HG03108 (cell line): ENCODE measurements at regions not wholly inside any gene's neighbourhood (a gene's known extent, or its start where the extent isn't known, plus 50 kb on each side); places are given as distances from the start of the nearest gene placed in this dataset.
"Not testable (repeated sequence)": the region's sequence is repeated elsewhere in the genome, so short reads cannot be mapped to it uniquely, and the experiment has no call there.

Experiments
- ATAC-seq: cut with Tn5 transposase; IDR thresholded peaks from one replicate; pipeline ENCODE4 v1.9.1; 2021; ENCODE audit warnings: moderate library complexity; ENCODE audit not compliant: unreplicated experiment

DNA sequence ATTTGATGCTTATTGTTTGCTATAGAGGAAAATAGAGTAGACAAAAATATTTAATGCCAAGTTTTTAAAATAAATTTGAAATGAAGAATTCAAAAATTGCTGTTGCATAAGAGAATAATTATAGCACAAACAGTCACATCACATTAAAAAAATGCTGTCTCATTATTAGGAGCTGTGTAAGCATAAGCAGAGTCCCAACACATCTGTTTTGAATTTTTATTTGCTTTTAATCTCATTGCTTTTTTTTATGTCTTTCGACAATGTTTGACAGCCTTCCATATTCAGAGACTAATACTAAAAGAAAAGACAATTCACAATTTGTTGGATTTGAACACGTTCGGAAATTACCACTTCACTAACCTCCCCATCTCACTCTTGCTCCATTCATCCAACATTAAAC, 143.5 kb downstream of the TFPI2 start:
- ATAC-seq: no peak

DNA sequence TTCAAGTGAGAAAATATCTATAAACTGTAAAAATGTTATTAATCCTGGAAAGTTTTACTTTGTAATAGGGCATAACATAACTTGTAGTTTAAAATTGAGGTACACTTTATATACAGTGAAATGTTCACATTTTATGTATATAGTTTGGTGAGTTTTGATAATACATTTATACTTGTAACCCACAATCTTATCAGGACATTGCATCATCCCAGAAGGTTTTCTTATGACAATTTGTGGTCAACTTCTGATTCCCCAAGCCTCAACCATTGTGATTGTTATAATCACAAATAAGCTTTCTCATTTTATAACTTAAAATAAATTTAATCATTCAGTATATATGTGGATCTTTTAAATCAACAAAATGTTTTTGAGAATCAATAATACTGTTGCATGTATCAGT, 151.1 kb downstream of the TFPI2 start:
- no peak for ATAC-seq

DNA sequence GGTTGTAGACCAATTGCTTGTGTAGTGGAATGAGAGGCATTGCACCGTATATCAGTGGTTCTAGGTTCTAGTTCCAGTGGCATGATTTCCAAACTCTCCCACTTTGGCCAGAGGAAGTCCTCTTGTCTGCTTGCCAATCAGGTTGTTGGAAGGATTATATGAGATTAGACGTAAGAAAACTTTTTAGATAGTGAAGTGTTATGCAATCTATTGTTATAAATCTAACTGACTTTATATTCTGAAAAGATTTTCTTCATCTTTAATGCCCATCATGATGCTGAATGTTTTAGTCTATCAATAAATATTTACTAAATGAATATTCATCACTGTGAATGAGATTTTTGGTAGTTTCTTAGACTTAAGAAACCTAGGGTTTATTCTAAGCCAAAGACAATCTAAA, 152.6 kb downstream of the TFPI2 start:
- no peak for ATAC-seq

DNA sequence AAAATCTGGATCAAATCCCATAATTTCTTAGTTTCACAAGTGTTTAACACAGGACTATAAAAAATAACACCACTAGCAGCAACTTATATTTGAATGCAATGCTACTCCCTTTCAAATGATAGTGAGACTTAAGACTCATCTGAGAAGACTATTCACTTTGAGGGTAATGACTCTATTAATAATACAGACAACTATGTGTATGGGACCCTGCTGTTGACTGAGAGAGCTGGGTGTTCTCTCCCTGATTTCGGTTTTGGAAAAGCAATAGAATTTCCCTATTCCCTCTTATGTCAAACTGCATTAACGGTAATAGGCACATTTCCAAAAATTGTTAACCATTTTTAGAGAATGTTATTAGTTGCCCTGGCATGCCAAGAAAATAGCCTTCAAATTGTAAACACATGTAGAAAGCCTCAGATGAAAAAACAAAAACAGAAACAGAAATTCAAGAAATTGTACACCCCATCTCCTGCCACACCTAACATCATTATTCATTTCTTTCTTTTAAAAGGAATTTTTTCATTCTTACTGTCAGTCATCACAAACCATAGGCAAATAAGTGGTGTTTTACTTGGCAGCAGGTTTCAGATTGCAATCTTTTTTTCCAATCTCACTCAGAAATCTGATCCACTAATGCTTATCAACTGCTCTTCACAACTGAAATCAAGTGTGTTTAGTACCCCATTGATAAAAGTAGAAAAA, 153.7 kb downstream of the TFPI2 start:
- no peak for ATAC-seq

DNA sequence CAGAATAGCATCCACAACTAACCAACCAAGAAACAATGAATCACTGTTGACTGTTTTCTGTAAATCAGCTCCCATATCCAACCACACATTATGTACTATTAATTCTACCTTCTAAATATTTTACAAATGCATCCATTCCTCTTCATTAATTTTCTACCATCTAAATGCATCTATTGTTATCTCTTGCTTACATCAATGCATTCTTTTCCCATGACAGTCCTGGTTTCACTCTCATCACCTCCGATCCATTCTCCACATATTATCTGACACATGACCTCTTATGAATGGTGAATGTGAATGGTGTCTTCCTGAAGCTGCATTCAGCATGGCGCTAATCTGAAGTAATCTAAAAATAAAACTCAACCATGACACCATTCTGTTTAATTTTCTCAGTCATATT, 153.8 kb upstream of the CALCR start:
- ATAC-seq: no peak

DNA sequence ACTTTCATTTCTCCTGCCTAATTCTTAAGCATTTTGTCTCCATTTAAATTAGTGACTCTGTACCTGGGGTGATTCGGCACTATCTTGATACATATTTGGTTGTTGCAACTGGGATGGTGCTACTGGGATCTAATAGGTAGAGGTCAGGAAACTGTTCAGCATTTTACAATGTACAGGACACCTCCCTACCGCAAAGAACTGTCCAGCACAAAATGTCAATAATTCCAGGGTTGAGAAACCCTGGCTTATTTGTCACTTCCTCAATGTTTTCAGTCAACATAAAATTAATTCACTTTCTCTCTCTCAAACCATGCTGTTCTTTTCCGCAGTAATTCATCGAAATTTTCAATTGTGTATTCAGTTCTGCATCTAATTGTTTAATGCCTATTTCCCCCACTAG, 151.4 kb upstream of the CALCR start:
- no peak for ATAC-seq

DNA sequence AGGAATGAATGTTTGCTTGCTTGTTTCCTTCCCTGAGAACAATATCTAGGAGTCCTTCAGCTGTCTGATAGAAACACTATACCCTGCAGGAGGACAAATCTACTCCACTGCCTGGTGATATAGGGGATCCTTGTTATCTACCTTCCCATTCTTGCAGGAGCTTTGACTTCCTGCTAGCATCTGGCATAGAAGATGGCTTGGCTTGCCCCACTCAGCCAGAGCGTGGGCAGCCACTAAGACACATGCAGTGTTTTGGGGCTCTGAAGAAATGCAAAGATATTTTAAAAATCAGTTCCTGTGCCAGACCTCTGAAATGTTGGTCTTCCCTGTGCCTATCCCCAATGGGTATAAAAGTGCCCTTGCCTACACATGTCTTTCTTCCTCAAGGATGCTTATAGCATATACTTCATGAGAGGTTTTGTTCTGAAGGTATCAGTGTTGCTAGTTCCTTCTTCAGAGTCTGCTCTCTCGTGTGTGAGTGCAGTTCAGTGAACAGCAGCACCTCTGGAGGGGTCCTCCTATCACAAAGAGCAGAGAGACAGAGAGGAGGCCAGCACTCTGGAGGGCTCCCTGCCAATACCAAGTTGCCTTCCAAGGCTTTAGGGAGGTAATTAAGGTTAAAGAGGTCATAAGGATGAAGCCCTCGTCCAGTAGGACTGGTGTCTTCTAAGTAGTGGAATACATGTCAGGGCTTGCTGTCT, 149.1 kb upstream of the CALCR start:
- ATAC-seq: no peak

DNA sequence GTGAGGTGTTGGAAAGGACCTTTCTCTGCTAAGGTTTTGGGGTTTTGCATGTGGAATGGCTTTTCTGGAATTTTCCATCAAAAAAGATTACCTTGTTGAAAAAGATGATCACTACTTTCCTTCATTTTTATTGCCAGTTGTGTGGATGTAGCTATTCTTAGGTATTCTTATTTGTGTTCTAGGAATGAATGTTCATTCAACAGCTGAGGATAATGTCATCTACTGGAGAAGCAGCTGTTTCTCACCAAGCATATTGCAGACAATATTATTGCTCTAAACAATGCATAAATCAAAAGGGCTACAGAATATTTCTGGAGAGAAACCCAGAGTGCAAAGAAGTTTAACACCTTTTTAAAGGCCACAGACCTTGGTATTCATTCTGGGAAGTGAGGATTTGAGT, 145.6 kb upstream of the CALCR start:
- no peak for ATAC-seq

DNA sequence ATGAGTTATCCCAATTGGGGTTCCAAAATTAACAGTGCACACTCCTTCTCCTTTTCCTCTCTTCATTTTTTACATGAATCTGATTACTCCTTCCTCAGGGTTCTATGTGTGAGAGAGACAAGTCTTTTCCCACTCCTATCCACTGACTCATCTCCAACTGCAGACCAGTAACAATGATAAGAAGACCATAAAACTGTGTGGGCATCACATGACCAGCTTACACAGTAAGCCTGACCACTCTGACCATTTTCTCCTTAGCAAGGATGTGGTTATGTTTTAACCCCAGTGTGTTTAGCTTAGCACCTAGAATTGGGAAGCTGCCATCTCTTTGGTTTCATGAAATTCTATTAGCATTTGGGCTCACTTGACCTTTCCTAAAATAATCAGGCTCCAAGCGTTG, 145.0 kb upstream of the CALCR start:
- no peak for ATAC-seq

DNA sequence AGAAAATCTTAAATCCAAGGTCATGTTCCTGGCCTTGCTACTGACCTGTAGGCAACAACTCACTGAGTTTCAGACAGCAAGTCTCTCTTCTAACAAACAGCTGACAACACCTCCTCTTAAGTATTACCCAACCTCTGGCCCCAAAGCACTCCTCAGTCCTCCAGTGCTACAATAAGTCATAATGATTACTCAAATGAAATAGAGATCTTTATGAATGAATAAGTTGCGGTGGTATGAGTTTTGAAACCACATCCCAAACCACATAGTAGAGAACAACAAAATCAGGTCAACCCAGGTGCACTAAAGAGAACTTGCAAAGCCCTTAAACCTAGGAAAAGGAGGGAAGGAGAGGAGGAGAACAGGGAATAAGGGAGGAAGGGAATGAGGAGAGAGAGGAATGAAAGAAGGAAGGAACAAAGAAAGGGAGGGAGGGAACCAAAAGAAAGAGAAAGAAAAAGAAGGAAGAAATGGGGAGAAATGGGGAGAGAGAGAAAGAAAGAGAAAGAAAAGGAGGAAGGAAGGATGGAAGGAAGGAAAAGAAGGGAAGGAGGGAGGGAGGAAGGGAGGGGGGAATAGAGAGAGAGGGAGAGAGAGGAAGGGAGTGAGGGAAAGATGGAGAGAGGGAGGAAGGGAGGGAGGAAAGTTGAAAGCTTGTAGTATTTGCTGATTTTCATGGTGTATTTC, 142.8 kb upstream of the CALCR start:
- ATAC-seq: no peak

DNA sequence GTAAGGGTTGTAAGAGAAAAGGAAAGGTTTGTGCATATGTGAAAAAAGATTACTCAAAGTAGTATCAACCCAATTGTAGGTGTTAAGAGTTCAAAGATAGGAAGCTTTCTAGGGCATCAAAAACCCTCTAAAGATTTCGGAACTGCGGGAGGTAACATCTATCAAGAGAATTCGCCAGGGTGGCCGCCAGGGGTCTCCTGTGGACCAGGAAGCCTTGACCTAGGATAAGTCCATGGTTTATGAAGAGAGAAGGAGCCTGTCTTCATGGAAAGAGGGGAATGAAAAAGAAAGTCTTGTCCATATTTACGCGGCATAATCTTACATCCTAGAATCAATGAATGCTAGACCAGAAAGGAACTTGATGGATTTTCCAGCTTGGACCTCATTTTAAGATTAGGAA, 140.7 kb upstream of the CALCR start:
- peak; percentile 64 for ATAC-seq

DNA sequence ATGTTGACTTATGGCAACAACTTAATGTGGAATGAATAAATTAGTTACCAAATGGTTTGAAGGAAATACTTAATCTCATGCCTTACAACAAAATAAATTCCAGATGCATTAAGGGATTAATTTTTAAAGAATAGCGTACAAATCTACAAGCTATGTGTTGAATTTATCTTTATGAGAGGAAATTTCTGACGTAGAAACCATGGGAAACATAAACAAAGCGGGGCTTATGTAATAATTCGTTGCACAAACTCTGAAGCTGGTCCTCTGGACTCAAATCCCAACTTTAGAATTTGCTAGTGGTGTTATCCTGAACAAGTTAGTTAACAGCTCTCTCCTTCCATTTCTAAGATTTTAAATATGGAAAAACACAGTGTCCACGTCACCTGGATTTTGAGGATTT, 137.4 kb upstream of the CALCR start:
- no peak for ATAC-seq

DNA sequence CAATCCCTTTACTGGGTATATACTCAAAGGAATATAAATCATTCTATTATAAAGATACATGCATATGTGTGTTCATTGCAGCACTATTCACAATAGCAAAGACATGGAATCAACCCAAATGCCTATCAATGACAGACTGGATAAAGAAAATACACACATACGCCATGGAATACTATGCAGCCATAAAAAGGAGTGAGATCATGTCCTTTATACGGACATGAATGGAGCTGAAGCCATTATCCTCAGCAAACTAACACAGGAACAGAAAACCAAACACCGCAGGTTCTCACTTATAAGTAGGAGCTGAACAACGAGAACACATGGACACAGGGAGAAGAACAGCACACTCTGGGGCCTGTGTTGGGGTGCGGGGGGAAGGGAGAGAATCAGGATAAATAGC, 133.7 kb upstream of the CALCR start:
- not testable (repeated sequence) for ATAC-seq

DNA sequence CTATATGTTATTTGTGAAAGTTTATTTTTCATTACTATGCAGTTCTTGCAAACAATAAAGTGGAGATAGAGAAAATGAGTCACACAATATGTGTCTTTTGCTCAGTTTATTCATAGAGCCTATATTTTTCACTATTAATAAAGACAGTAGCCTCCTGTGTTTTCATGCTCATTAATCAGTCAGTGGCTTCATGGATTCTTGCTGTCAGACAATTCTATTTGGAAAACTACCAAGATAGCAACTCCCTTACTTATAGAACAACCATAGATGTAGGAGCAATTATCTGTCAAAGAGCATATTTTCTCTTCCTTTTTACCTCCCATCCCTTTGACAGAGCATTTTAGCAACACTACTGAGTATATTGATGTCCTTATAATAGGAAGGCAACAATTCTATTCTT, 132.7 kb upstream of the CALCR start:
- ATAC-seq: no peak

DNA sequence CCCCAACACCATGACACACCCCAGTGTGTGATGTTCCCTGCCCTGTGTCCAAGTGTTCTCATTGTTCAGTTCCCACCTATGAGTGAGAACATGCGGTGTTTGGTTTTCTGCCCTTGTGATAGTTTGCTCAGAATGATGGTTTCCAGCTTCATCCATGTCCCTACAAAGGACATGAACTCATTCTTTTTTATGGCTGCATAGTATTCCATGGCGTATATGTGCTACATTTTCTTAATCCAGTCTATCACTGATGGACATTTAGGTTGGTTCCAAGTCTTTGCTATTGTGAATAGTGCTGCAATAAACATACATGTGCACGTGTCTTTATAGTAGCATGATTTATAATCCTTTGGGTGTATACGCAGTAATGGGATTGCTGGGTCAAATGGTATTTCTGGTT, 131.6 kb upstream of the CALCR start:
- ATAC-seq: not testable (repeated sequence)

DNA sequence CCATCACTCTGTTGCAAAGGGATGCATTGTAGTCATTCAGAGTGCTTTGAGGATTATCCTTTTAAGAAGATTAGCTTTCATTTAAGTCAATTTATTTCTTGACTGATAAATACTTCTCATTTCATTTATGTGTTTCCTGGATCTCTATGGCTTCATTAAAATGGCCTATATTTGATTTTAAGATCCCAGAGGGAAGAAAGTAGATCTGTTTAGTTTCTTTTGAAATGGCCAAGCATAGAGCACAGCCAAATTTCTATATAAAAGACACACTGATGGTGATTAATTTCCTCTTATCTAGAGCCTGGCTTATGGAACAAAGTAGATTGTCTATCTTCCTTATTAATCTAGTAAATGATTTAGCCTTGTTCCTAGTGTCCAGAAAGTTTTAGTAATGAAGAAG, 129.7 kb upstream of the CALCR start:
- no peak for ATAC-seq

DNA sequence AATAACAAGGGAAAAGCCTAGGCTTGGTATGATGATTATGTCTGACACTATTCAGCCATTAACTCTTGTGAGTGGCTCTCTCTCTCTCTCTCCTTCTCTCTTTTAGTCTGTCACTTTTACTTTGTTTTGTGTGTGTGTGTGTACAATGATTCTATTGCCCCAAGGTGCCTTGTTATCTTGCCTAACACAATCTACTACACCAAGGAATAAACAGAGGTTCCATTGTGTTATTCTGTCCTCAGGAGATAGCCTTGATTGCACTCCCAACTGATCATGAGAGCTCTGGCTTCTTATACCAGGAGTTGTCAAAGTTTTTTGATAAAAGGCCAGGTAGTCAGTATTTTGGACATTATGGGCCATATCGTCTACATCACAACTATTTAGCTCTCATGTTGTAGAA, 123.4 kb upstream of the CALCR start:
- ATAC-seq: no peak

DNA sequence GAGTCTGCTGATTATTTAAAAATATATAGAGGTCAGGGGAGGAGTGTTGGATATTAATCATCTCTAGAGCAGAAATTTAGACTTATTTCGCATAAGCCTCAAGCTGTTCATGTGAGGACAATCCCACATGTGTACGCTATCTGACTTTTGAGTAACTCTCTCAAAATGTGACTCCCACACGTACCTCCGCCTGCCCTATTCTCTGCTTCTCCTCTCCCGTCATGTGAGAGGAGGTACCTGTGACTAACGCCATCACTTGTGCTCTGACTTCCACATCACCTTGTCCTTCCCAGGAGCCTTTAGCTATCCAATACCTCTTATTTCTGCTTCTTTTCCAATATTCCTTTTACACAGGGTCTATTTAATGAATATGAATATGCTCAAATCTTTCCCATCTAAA, 119.3 kb upstream of the CALCR start:
- no peak for ATAC-seq

DNA sequence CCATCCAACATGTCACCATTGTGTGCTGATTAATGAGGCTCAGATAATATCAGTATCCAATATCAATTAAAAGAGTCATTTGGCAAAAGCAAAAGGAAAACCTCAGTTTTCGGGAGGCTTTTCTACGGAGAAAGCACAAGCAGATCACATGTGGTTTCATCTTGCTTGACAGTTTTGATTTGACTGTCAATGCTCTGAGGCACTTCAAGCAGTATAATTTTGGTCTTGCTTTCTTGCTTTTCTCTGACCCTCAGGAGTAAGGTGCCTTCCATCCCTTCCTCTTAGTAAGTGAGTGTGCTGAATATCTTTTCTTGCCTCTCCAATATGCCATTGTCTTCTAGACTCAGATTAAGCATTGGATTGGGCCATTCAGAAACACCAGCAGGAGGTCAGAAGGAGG, 115.5 kb upstream of the CALCR start:
- no peak for ATAC-seq

DNA sequence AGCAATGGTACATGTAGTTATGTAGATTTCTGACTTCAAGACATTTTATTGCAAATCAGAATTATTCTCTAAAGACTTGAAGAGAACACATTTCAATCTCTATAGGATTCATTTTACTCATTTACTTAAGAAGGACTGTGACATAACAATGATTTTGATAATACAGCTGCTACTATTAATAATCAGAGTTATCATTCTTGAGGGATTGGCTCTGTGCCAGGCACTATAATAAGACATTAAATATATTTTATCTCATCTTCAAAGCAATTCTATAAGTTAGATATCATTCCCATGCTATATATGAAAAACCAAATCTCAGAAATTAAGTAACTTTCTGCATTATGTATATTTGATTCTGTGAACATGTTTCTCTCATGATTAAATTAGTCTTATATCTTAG, 103.7 kb upstream of the CALCR start:
- ATAC-seq: no peak

DNA sequence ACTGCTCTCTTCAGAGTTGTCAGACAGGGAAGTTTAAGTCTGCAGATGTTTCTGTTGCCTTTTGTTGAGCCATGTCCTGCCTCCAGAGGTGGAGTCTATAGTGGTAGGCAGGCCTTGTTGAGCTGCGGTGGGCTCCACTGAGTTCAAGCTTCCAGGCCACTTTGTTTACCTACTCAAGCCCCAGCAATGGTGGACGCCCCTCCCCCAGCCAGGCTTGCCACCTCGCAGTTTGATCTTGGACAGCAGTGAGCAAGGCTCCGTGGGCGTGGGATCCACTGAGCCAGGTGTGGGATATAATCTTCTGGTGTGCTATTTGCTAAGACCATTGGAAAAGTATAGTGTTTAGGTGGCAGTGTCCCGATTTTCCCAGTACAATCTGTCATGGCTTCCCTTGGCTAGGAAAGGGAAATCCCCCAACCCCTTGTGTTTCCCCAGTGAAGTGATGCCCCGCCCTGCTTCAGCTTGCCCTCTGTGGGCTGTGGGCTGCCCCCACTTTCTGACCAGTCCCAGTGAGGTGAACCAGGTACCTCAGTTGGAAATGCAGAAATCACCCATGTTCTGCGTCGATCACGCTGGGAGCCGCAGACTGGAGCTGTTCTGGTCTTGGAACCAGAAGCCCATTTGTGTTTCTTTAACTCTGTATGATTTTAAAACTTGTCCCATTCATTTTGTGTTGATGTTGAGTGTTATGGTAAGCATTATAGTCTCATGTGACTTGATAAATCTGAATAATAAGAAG, 89.2 kb upstream of the CALCR start:
- no peak for ATAC-seq

DNA sequence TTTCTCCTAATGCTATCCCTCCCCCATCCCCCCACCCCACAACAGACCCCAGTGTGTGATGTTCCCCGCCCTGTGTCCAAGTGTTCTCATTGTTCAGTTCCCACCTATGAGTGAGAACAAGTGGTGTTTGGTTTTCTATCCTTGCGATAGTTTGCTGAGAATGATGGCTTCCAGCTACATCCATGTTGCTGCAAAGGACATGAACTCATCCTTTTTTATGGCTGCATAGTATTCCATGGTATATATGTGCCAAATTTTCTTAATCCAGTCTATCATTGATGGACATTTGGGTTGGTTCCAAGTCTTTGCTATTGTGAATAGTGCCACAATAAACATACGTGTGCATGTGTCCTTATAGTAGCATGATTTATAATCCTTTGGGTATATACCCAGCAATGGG, 83.6 kb upstream of the CALCR start:
- not testable (repeated sequence) for ATAC-seq
